ENCODE measurements at regions not wholly inside any gene's neighbourhood (a gene's known extent, or its start where the extent isn't known, plus 50 kb on each side); places are given as distances from the start of the nearest gene placed in this dataset.
"Not testable (repeated sequence)": the region's sequence is repeated elsewhere in the genome, so short reads cannot be mapped to it uniquely, and the experiment has no call there.

GRCh38 chr6:22349051-22349450, 52.2 kb upstream of the PRL start:
- DNase-seq: no peak

- DNase-seq: no peak
These were observed 52.7 kb upstream of the PRL start for GRCh38 chr6:22349528-22349927.

GRCh38 chr6:22350109-22350508, 53.3 kb upstream of the PRL start:
- DNase-seq: no peak

GRCh38 chr6:22353101-22353500, 56.3 kb upstream of the PRL start:
- DNase-seq: no peak

- DNase-seq: no peak
These were observed 59.6 kb upstream of the PRL start for GRCh38 chr6:22356362-22356940.

- DNase-seq: no peak
These were observed 60.9 kb upstream of the PRL start for GRCh38 chr6:22357724-22358189.

GRCh38 chr6:22361576-22361975, 64.7 kb upstream of the PRL start:
- no peak for DNase-seq

- peak; percentile 31 for DNase-seq
These were observed 65.5 kb upstream of the PRL start for GRCh38 chr6:22362361-22362760.

- DNase-seq: no peak
These were observed 66.4 kb upstream of the PRL start for GRCh38 chr6:22363166-22363713.

GRCh38 chr6:22363714-22364239, 66.9 kb upstream of the PRL start:
- DNase-seq: peak; percentile 45

- DNase-seq: no peak
These were observed 67.5 kb upstream of the PRL start for GRCh38 chr6:22364306-22364705.

GRCh38 chr6:22366214-22366613, 69.4 kb upstream of the PRL start:
- no peak for DNase-seq

- no peak for DNase-seq
These were observed 70.5 kb upstream of the PRL start for GRCh38 chr6:22367346-22367745.

GRCh38 chr6:22368794-22369193, 72.0 kb upstream of the PRL start:
- DNase-seq: no peak

- no peak for DNase-seq
These were observed 76.1 kb upstream of the PRL start for GRCh38 chr6:22372922-22373321.

GRCh38 chr6:22374950-22375349, 78.1 kb upstream of the PRL start:
- not testable (repeated sequence) for DNase-seq

- not testable (repeated sequence) for DNase-seq
These were observed 79.5 kb upstream of the PRL start for GRCh38 chr6:22376293-22376692.

GRCh38 chr6:22378536-22378935, 81.7 kb upstream of the PRL start:
- DNase-seq: not testable (repeated sequence)

- no peak for DNase-seq
These were observed 83.4 kb upstream of the PRL start for GRCh38 chr6:22380236-22380635.

GRCh38 chr6:22381845-22382544, 85.2 kb upstream of the PRL start:
- no peak for DNase-seq

- DNase-seq: no peak
These were observed 86.2 kb upstream of the PRL start for GRCh38 chr6:22383016-22383415.

GRCh38 chr6:22392711-22393110, 95.9 kb upstream of the PRL start:
- no peak for DNase-seq

GRCh38 chr6:22394691-22395090, 97.9 kb upstream of the PRL start:
- peak; percentile 16 for DNase-seq

All from renal pelvis (tissue), 1 donor.